ENCODE measurements at regions not wholly inside any gene's neighbourhood (a gene's known extent, or its start where the extent isn't known, plus 50 kb on each side); places are given as distances from the start of the nearest gene placed in this dataset.

DNA sequence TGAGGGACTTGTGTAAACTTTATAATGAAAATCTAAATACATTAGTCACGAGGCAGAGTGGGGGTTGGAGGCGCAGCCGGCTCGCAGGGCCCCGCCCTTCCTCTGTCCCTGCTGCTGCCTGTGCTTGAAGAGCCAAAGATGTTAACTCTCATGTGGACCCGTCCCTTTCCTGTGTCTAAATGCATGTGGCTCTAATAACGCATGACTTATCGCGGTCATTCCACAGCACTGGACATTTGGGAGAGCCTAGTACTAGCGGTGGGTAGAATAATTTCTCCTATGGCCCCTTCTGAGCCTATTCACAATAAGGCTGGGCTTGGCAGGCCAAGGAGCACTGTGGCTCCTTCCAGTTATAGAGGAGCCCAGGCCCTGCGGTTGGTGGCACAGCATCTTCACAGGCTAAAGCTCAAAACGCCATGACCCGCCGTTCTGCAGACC is 82.3 kb upstream of the SIMC1 start:
- TF ChIP-seq BACH2 (CRISPR knock-in tag; IDR thresholded peaks at IDR 0.05; ENCODE audit: borderline replicate concordance) (no peak), RARB (CRISPR knock-in tag; IDR thresholded peaks at IDR 0.05) (no peak), TSHZ2 (CRISPR knock-in tag; IDR thresholded peaks at IDR 0.05) (no peak), TOX (CRISPR knock-in tag; IDR thresholded peaks at IDR 0.05; ENCODE audit: borderline replicate concordance) (no peak), ZNF70 (CRISPR knock-in tag; IDR thresholded peaks at IDR 0.05) (no peak), OSR1 (CRISPR knock-in tag; IDR thresholded peaks at IDR 0.05) (no peak), ZNF565 (CRISPR knock-in tag; conservative IDR thresholded peaks at IDR 0.05; ENCODE audit: low read depth) (no peak), ESRRG (CRISPR knock-in tag; IDR thresholded peaks at IDR 0.05) (no peak), ZFP30 (CRISPR knock-in tag; IDR thresholded peaks at IDR 0.05) (no peak), ZC3H10 (CRISPR knock-in tag; IDR thresholded peaks at IDR 0.05) (no peak), GLIS3 (CRISPR knock-in tag; IDR thresholded peaks at IDR 0.05) (no peak), CREB5 (CRISPR knock-in tag; IDR thresholded peaks at IDR 0.05; ENCODE audit: low read depth) (no peak)
- TF ChIP-seq, protein P1, sequence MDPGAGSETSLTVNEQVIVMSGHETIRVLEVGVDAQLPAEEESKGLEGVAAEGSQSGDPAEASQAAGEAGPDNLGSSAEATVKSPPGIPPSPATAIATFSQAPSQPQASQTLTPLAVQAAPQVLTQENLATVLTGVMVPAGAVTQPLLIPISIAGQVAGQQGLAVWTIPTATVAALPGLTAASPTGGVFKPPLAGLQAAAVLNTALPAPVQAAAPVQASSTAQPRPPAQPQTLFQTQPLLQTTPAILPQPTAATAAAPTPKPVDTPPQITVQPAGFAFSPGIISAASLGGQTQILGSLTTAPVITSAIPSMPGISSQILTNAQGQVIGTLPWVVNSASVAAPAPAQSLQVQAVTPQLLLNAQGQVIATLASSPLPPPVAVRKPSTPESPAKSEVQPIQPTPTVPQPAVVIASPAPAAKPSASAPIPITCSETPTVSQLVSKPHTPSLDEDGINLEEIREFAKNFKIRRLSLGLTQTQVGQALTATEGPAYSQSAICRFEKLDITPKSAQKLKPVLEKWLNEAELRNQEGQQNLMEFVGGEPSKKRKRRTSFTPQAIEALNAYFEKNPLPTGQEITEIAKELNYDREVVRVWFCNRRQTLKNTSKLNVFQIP (CRISPR knock-in tag; IDR thresholded peaks at IDR 0.05; ENCODE audit: borderline replicate concordance, low read depth) = no peak
- no peak for ATAC-seq

- peak; percentile 77 for ATAC-seq
- no peak for TF ChIP-seq TSHZ2 (CRISPR knock-in tag; IDR thresholded peaks at IDR 0.05)
These were observed 80.6 kb upstream of the SIMC1 start for GRCh38 chr5:176157656-176158055.

- TF ChIP-seq ISL1 (CRISPR knock-in tag; IDR thresholded peaks at IDR 0.05) (no peak), ZFP3 (CRISPR knock-in tag; IDR thresholded peaks at IDR 0.05) (no peak)
- ATAC-seq = no peak
These were observed 76.8 kb upstream of the SIMC1 start for GRCh38 chr5:176161431-176161830.

GRCh38 chr5:176162198-176162597 is 76.0 kb upstream of the SIMC1 start:
- TF ChIP-seq OSR1 (CRISPR knock-in tag; IDR thresholded peaks at IDR 0.05) (no peak), PPARA (CRISPR knock-in tag; IDR thresholded peaks at IDR 0.05; ENCODE audit: borderline replicate concordance) (no peak), SNAI2 (CRISPR knock-in tag; IDR thresholded peaks at IDR 0.05) (no peak), GLIS3 (CRISPR knock-in tag; IDR thresholded peaks at IDR 0.05) (no peak)
- ATAC-seq = no peak

GRCh38 chr5:176162888-176163287 is 75.3 kb upstream of the SIMC1 start:
- ATAC-seq = no peak
- TF ChIP-seq, protein P1 (CRISPR knock-in tag; IDR thresholded peaks at IDR 0.05; ENCODE audit: borderline replicate concordance, low read depth) = no peak
- TF ChIP-seq TCF4 (CRISPR knock-in tag; IDR thresholded peaks at IDR 0.05; ENCODE audit: borderline replicate concordance) (no peak), CREB5 (CRISPR knock-in tag; IDR thresholded peaks at IDR 0.05; ENCODE audit: low read depth) (no peak), TOX (CRISPR knock-in tag; IDR thresholded peaks at IDR 0.05; ENCODE audit: borderline replicate concordance) (no peak), ZNF8 (CRISPR knock-in tag; IDR thresholded peaks at IDR 0.05) (no peak), OSR1 (CRISPR knock-in tag; IDR thresholded peaks at IDR 0.05) (no peak), ZFP3 (CRISPR knock-in tag; IDR thresholded peaks at IDR 0.05) (no peak)

Data from SK-N-SH treated with all-trans-retinoic acid at 6 μM for 48 hours (cell line).